ENCODE measurements at regions not wholly inside any gene's neighbourhood (a gene's known extent, or its start where the extent isn't known, plus 50 kb on each side); places are given as distances from the start of the nearest gene placed in this dataset.

- no peak overlapping the region for H3K4me3 ChIP-seq (ENCODE audit: low read depth, low read length)
- no peak for TF ChIP-seq WT1 (tag by site-specific recombination; IDR thresholded peaks at IDR 0.05)
- TF ChIP-seq ZNF776 (tag by site-specific recombination; IDR thresholded peaks at IDR 0.05; ENCODE audit: borderline replicate concordance), result no peak
- TF ChIP-seq CTCF (tag by site-specific recombination; IDR thresholded peaks at IDR 0.05), result no peak
- H3K4me1 ChIP-seq (ENCODE audit: control insufficient read depth, insufficient read depth, low read length), result no peaks in the 10 kb centered on the region
- H3K9me3 ChIP-seq (ENCODE audit: control insufficient read depth, insufficient read depth, low read depth, low read length), result no peaks in the 10 kb centered on the region
- no peak overlapping the region for H3K27ac ChIP-seq (ENCODE audit: extremely low read depth, low read depth, low read length)
- ChIA-PET CTCF (no interaction called here), POLR2A (no interaction called here)
- no peaks in the 10 kb centered on the region for H3K36me3 ChIP-seq (ENCODE audit: control insufficient read depth in 2 of 2, insufficient read depth in 1 of 2, low read length in 2 of 2)
These were observed 62.4 kb upstream of the GDF10 start for GRCh38 chr10:47237316-47238260.

- ChIA-PET POLR2A (no interaction called here), CTCF (no interaction called here)
- TF ChIP-seq ZNF404 (tag by site-specific recombination; IDR thresholded peaks at IDR 0.05), result no peak
- no peak for TF ChIP-seq ZNF654 (tag by site-specific recombination; IDR thresholded peaks at IDR 0.05; ENCODE audit: low read depth)
- TF ChIP-seq SALL2 (tag by site-specific recombination; IDR thresholded peaks at IDR 0.05; ENCODE audit: borderline replicate concordance), result no peak
- TF ChIP-seq KLF1 (tag by site-specific recombination; IDR thresholded peaks at IDR 0.05), result no peak
- no peak for TF ChIP-seq INSM2 (tag by site-specific recombination; IDR thresholded peaks at IDR 0.05)
- Histone ChIP-seq H3K36me3 (ENCODE audit: control insufficient read depth in 2 of 2, insufficient read depth in 1 of 2, low read length in 2 of 2) (no peaks in the 10 kb centered on the region), H3K9me3 (ENCODE audit: control insufficient read depth, insufficient read depth, low read depth, low read length) (no peaks in the 10 kb centered on the region), H3K4me1 (ENCODE audit: control insufficient read depth, insufficient read depth, low read length) (no peaks in the 10 kb centered on the region), H3K27ac (ENCODE audit: extremely low read depth, low read depth, low read length) (no peak overlapping the region), H3K4me3 (ENCODE audit: low read depth, low read length) (no peak overlapping the region)
These were observed 61.5 kb upstream of the GDF10 start for GRCh38 chr10:47238331-47239095.

- CTCF ChIA-PET, result no interaction called here
- no peak for TF ChIP-seq ZBTB1 (tag by site-specific recombination; IDR thresholded peaks at IDR 0.05)
- no peak for TF ChIP-seq ZNF221 (tag by site-specific recombination; IDR thresholded peaks at IDR 0.05; ENCODE audit: borderline replicate concordance)
- no peak for TF ChIP-seq ZNF350 (tag by site-specific recombination; IDR thresholded peaks at IDR 0.05)
- TF ChIP-seq ZNF19 (tag by site-specific recombination; IDR thresholded peaks at IDR 0.05; ENCODE audit: low read depth), result no peak
- no peak for TF ChIP-seq ZNF560 (tag by site-specific recombination; IDR thresholded peaks at IDR 0.05; ENCODE audit: borderline replicate concordance)
- no peak for TF ChIP-seq ZNF561 (tag by site-specific recombination; IDR thresholded peaks at IDR 0.05; ENCODE audit: borderline replicate concordance)
- TF ChIP-seq ZNF544 (tag by site-specific recombination; IDR thresholded peaks at IDR 0.05), result no peak
- no peak for TF ChIP-seq BCL6B (tag by site-specific recombination; IDR thresholded peaks at IDR 0.05)
- H3K4me3 ChIP-seq (ENCODE audit: low read depth, low read length), result no peak overlapping the region
- H3K9me3 ChIP-seq (ENCODE audit: control insufficient read depth, insufficient read depth, low read depth, low read length), result no peaks in the 10 kb centered on the region
- H3K36me3 ChIP-seq (ENCODE audit: control insufficient read depth in 2 of 2, insufficient read depth in 1 of 2, low read length in 2 of 2), result no peaks in the 10 kb centered on the region
- POLR2A ChIA-PET, result no interaction called here
- no peaks in the 10 kb centered on the region for H3K4me1 ChIP-seq (ENCODE audit: control insufficient read depth, insufficient read depth, low read length)
- H3K27ac ChIP-seq (ENCODE audit: extremely low read depth, low read depth, low read length), result no peak overlapping the region
These were observed 60.8 kb upstream of the GDF10 start for GRCh38 chr10:47239211-47239610.

Measured in HEK293 (cell line).